NCI-H526 (cell line): ENCODE measurements at regions not wholly inside any gene's neighbourhood (a gene's known extent, or its start where the extent isn't known, plus 50 kb on each side); places are given as distances from the start of the nearest gene placed in this dataset.
"Not testable (repeated sequence)": the region's sequence is repeated elsewhere in the genome, so short reads cannot be mapped to it uniquely, and the experiment has no call there.

Experiments
- DNase-seq, 2 experiments: peaks; one replicate each; lab custom pipeline; 2025; lab: John Stamatoyannopoulos, UW

DNA sequence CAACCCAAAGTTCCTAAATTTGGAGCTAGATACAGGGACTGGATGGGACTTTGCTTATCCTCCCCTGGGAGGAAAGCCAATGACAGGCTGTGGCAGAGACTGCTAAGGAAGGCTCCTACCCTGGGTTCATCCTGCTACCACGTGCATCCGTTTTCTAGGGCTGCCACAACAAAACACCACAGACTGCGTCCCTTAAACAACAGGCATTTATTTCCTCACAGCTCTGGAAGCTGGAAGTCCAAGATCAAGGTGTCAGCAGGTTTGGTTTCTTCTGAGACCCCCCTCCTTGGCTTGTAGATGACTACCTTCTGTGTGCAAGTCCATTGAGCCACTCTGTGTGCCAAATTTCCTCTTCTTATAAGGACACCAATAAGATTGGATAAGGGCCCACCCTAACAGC, 263.9 kb downstream of the FAM43A start:
- DNase-seq, result no peak

DNA sequence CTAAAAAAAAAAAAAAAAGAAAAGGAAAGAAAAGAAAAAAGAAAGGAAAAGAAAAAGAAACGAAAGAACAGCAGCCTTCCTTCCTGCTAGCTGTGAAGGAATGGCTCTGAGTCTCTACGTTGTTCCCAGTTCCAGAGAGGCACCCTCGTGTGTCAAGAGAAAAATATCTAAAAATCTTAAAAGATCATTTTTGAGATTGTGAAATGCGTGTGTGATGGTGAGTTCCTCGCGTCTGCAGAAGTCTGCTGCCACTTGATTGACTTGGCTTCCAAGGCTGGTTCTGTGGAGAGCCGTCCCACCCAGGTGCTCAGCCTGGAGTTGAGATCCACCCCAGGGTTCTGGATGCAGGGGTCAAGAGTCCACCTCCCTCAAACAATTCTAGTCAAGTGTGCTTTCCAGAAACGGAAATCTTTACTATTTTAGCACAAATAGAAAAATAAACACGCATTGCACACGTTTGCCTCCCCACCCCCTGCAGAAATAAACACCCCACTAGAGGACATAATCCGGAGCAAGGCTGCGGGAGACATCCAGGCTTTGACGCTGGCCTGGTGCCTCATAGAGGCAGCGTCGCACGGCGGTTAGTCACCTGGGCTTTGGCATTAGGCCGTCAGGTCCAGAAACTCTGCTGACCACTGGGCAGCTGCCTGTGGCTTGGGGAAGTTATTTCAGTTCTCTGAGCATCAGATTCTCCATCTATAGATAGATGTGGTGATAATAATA, 265.4 kb downstream of the FAM43A start:
- no peak for DNase-seq

DNA sequence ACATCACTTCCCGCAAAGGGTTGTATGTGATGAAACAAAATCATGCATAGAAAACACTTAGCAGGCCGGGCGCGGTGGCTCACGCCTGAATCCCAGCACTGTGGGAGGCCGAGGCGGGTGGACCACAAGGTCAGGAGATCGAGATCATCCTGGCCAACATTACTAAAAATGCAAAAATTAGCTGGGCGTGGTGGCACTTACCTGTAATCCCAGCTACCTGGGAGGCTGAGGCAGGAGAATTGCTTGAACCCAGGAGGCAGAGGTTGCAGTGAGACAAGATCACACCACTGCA, 265.9 kb downstream of the FAM43A start:
- not testable (repeated sequence) for DNase-seq

DNA sequence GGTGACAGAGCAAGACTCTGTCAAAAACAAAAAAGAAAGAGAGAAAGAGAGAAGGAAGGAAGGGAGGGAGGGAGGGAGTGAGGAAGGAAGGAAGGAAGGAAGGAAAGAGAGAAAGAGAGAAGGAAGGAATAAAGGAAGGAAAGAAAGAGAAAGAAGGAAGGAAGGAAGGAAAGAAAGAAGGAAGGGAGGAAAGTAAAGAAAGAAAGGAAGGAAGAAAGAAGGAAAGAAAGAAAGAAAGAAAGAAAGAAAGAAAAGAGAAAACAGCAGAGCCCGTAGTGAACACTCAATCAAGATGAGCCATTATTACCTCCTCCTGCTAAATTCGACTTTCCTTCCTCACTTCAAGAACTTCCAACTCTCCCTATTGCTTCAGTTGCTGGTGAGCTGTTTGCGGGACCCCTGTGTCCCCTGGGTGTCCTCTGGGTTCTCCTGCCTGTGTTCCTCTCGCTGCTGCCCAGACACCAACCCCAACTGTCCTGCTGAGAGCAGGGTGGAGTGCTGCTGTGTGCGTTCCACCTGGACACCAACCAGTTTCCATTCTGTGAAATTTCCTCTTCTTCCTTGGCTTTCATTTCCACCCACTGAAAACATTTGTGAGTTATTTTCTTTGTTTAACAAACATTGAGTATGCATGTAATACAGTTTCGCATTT, 266.4 kb downstream of the FAM43A start:
- DNase-seq, result no peak

DNA sequence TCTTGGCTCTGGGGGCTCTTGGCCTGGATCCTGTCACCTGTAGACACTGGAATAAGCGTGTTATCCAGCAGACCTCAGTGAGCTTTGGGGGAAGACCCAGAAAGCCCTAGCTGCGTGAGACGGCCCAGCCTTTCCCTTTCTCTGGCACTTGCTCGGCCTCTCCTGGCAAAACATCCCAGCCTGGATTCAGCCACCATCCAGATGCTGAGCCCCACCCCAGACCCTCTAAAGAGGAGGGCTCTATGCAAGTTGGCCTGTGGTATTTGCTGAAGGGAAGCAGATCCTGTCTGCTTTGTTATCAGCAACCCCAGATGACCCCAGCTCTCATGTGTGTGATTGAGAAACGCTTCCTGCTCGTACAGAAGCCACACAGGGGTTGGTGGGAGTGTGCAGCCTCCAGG, 267.2 kb downstream of the FAM43A start:
- DNase-seq, result no peak

DNA sequence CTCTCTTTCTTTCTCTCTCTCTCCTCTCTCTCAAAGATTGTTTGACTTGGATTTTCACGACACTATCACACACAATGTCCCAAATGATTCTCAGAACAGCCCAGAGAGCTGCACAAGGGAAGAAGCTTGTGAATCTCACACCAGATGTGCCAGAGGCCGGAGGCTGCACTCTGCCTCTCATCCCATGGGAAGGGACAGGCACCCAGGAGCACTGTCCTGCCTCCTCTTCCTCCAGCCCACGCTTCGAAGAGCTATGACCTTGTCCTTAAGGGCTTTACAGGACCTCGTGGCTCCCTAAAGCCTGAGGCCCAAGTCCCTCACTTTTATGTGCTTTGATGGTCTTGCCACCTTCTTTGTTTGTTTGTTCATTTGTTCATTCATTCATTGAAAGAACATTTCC, 267.6 kb downstream of the FAM43A start:
- no peak for DNase-seq

DNA sequence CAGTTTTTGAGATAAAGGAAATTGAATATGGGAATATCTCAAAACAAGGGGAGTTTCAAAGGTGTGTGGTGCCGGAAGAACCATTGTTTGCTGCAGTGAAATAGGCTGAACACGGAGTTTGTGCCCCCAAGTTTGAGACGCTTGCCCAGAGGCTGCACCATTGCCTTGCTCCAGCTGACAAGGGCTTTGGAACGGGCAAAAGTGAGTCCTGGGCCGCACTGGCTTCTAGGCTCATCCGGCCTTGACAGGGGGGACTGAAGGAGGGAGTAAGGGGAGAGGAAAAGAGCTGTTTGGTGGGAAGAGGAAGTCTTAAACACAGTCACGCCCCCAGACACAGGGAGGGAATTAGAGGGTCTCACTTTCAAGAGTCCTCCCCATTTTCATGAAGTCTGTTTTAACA, 269.9 kb downstream of the FAM43A start:
- DNase-seq, result no peak

DNA sequence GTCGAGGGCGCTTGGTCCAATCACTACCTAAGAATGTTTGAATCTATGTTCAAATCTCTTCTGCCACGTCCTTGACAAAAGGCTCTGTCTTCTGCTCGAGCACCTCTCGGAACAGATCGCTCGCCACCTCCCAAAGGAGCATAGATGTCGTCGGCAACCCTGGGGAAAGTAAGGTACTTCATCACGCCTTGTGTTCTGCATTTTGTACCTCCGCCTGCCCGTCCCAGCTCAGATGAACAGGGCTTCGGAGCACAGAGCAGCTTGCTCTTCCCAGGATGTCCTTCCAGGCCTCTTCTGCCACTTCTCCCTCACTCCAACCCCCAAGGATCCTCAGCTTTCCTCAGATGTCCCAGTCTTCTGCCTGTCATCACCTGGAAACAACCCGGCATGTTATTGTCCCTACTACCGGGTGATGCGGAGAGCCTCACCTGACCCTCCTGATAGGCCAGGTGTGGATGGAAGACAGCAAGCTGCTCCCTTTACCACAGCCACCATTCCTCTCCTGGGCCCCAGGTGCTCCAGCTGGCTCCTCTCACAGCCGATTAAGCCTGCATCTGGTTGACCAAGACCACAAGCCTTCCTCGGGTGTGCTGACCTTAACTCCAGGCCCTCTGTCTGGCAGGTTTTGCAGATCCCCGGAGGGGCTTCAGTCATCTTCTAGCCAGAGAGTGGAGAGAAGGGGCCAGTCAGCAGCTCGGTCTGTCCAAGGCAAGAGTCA, 270.5 kb downstream of the FAM43A start:
- no peak for DNase-seq

DNA sequence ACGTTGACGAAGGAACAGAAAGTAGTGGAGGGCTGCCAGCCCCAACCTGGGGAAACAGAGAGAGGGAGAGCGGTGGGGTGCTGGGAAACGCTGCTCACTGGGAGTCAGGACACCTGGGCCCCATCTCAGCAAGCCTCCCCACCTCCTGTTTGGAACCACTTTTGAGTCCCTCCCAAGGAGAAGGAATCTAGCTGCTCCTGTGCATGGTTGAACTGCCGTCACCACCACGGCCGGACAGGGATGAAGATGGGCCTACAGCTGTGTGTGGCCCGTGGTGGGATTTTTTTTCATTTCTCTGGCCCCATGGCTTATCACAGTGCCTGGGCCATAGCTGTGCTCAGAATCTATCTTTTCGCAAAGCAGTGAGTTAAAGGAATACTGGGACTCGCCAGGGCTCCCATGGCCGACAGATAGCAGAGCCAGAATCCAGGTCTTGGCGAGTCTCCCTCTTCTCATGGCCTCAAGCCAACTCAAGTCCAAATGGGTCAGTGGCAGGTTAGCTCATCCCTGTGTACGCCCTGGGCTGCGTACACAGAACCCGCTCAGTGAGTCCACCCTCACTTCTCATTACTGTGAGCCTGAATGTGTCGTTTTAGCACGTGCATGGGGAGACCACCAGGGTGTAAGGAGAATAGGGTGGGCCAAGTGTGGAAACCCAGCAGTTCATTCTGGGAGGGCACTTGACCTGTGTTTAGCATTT, 271.2 kb downstream of the FAM43A start:
- DNase-seq, result no peak

DNA sequence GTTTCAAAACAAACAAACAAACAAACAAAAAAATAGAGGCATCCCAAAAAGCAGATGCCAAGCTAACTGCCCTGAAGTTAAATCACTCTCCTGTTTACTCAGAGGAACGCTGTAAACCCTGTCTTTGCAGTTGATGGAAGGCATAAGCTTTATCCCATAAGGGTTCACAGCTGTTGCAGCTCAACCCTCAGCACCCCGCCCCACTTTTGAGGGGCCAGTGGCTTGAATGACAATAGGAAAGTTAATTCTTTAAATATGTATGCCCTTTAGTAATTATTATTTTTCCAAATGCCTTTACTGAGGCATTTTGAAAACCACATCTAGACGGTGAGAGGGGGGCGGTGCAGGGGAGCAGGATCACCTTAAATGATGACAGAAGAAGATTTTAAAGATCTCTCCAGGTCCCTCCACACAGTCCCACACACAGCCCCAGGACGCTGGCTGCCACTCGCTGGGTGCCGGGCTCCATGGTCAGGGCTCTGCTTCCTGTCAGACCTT, 272.1 kb downstream of the FAM43A start:
- no peak for DNase-seq

DNA sequence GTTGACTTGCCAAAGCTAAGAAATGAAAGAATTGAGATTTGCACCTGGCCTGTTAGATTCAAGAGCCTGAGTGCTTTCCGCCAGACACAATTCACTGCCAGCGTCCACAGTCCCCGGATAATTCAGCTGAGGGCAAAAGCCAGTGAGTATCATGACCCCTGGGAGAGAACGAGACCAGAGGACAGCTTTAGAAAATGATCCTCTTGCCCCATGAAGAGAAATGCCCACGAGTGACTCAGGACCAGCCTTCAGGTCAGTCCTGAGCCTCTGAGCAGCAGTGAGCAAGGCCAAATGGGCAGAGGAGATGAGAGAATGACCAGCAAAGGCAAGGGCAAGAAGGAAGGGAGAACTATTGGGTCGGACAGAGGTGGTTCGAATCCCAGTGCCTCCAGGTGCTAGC, 273.5 kb downstream of the FAM43A start:
- no peak for DNase-seq

DNA sequence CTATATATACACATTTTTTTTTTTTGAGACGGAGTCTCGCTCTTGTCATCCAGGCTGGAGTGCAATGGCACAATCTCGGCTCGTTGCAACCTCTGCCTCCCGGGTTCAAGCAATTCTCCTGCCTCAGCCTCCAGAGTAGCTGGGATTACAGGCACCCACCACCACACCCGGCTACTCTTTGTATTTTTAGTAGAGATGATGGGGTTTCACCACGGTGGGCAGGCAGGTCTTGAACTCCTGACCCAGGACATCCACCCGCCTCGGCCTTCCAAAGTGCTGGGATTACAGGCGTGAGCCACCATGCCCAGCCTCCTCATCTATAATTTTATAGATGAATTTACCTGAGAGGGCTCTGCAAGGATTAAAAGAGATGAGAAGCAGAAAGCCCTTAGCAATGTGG, 274.0 kb downstream of the FAM43A start:
- DNase-seq, result not testable (repeated sequence)

DNA sequence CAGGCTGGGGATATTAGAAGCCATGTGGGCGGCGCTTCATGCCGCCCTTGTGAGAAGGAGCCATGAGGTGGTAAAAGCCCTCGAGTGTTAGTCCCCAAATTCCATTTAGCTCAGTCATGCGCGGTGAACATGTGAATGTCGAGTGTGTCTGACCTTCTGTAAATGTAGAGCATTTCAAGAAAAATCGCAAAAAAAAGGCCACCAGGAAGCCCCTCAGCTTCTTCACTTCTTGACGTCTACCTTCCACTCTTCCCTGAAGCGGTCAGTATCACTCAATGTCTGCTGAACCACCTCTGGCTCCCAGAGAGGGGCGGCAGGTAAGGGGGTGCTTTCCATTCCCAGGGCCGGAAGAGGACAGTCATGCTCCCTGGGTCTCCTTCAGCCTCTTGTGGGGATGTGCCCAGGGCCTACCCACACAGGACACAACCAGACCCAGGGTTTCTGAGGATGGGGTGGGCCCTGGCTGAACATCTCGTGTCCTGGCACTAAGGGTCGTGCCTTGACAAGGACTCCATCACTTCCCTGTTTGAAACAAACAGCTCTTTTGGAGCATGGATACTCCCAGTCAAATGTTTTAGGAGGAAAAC, 274.9 kb downstream of the FAM43A start:
- DNase-seq, result no peak

DNA sequence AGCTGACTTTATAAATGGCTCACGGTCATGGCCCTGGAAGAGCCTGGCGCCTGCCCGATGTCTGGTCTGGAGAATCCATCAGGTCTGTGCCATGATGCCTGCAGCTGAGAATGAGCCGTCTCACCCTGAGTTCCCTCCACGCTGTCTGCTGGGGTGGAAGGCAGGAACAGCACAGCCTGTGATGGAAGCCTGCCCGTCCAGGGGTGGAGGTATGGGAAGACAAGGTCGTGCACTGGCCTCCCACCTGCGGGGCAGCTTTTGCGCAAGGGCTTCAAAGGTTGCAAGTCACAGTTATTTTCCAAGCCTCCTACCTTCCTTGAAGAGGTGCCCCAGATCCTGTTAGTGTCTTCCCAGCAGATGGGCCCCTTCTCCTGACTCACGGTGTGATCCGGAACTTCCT, 275.5 kb downstream of the FAM43A start:
- DNase-seq, result no peak

DNA sequence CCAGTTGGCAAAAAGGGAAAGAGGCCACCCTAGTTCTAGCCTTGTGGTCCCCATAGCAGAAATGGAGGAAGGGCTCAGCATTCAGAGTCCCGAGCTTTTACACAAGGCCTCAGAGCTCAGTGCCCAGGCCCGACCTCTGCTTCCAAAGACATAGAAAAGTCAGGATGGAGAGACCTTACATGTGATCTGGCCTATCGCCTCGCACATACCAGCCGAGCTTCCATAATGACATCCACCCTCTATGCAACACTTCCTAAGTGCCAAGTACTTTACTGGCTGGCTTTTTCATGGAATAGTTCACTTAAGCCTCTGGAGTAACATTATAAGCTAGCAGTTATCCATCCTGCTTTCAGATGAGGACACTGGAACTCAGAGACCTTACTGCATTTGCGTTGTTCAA, 275.9 kb downstream of the FAM43A start:
- no peak for DNase-seq

DNA sequence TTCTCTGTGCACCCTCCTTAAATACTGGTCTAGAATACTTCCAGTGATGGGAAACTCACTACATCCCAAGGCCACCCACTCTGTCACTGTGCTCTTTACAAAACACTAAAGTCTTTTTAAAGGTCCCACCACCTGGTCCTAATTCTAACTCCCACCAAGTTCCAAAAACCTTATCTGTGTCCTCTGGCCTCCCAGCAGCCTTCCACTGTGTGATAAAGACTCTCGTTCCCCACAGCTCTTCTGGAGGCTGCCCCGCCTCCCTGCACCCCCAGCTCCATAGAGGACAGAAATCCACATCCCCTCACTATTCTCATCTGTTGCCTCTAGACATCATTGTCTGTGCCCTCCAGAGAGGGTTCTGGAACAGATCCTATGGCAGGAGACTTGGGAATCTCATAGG, 276.4 kb downstream of the FAM43A start:
- no peak for DNase-seq

DNA sequence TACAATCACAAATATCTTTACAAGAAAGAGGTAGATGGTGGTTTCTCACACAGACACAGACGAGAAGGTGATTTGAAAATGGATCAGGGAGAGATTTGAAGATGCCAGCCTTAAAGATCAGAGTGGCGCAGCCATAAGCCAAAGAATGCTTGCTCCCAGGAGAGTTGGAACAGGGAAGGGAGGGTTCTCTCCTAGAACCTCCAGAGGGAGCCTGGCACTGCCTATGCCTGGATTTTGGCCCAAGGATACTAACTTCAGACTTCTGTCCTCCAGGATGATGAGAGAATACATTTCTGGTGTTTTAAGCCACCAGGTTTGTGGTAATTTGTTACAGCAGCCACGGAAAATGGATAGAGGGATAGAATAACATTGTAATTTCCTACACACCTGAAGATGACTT, 279.1 kb downstream of the FAM43A start:
- DNase-seq, result no peak

DNA sequence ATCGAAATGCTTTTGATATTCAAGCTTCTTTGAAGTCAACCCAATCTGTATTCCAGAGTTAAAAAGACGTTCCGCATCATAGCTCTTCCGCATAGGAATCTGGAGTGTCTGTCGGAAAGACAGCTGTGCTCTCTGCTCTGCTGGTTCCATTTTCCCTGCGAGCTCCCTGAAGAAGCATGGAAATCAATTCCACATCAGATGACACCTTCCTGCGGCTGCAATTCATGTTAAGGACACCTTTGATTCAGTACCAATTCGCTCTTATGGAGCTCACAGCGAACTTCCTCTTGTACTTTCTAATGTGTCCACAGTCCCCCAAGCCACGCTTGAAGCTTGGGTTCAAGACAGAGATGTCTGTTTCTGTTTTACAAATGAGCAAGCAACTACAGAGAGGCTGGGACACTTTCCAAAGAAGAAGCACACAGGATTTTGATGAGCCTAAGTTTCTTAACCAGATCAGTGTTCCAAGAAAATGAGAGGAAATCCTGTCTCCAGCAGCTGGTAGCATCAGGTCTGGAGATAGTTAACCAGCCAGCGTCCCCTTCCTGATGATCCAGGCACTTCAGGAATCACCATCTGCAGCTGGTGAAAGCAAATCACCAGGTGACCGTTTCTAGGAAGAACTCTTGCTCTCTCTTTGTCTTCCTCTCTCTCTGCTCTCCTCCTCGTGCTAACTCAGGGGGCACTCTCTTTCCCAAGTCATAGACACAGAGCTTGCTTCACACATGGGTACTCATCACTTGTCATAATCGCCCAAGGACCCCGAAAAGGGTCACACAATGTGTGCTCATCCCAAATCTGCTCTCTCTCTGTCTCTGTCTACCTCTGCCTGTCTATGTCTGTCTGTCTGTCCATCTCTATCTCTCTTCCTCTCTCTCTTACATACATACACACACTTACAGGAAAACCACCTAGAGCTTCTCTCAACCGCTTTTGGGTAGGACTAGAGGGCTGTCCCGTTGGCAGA, 281.8 kb downstream of the FAM43A start:
- DNase-seq, result no peak

DNA sequence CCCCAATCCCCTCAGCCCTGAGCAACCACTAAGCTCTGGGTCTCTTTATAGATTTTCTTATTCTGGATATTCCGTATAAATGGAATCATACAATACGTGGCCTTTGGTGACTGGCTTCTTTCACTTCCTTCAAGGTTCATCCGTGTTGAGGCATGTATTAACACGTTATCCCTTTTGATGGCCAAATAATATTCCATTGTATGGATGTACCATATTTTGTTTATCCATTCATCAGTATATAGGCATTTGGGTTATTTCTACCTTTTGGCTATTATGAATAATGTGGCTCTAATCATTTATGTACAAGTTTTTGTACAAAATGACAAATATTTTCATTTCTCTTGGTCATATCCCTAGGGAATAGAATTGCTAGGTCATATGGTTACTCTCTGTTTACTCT, 284.4 kb downstream of the FAM43A start:
- no peak for DNase-seq

DNA sequence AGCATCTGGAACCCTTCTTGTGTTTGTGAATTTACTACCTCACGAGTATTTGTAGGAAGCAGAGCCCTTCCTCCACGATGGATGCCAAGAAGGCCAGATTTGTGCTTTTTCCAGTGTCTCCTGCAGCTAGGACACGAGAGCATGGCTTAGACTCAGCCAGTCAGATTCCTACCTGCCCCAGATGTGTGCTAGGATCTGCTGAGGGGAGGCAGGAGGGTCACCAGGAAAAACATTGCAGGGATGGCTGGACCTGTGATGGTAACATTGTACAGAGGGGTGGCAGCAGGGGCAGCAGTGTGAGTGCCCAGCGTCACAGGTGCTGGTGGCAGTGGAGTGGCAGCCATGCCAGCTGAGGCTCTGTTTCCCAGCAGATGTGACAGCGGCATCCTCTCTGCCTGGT, 285.3 kb downstream of the FAM43A start:
- no peak for DNase-seq

DNA sequence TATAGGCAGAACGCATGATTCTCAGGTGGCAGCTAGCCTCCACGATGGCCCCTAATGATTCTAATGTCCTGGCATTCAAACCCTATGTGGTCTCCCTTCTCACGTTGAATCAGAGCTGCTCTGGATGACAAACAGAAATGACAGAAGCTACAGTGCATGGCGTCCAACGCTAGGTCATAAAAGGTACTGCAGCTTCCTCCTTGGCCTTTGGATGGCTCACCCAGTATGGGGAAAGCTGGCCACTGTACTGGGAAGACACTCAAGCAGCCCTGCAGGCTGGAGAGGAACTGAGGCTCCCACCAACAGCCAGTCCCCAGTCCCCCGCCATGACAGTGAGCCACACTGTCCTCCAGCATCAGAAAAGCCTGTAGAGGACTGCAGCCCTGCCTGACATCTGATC, 286.3 kb downstream of the FAM43A start:
- DNase-seq, result no peak
